GM12875 (cell line): ENCODE measurements at regions not wholly inside any gene's neighbourhood (a gene's known extent, or its start where the extent isn't known, plus 50 kb on each side); places are given as distances from the start of the nearest gene placed in this dataset.

Experiments
- H3K4me3 ChIP-seq: one replicate; pipeline ENCODE4 v1.5.1; 2011; ENCODE audit warnings: low read depth, low read length, control low read depth
- TF ChIP-seq, protein P1 (sequence below): IDR thresholded peaks from 2 replicates; pipeline ENCODE4 v1.5.1; 2011; ENCODE audit warnings: low read depth, mild to moderate bottlenecking, control low read depth, inconsistent platforms, low read length, moderate library complexity, borderline replicate concordance; ENCODE audit not compliant: insufficient read depth

- TF ChIP-seq, protein P1, sequence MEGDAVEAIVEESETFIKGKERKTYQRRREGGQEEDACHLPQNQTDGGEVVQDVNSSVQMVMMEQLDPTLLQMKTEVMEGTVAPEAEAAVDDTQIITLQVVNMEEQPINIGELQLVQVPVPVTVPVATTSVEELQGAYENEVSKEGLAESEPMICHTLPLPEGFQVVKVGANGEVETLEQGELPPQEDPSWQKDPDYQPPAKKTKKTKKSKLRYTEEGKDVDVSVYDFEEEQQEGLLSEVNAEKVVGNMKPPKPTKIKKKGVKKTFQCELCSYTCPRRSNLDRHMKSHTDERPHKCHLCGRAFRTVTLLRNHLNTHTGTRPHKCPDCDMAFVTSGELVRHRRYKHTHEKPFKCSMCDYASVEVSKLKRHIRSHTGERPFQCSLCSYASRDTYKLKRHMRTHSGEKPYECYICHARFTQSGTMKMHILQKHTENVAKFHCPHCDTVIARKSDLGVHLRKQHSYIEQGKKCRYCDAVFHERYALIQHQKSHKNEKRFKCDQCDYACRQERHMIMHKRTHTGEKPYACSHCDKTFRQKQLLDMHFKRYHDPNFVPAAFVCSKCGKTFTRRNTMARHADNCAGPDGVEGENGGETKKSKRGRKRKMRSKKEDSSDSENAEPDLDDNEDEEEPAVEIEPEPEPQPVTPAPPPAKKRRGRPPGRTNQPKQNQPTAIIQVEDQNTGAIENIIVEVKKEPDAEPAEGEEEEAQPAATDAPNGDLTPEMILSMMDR = no peak
- H3K4me3 ChIP-seq = no peak overlapping the region
These were observed 69.5 kb upstream of the RAD23B start for GRCh38 chr9:107213561-107214028.

DNA sequence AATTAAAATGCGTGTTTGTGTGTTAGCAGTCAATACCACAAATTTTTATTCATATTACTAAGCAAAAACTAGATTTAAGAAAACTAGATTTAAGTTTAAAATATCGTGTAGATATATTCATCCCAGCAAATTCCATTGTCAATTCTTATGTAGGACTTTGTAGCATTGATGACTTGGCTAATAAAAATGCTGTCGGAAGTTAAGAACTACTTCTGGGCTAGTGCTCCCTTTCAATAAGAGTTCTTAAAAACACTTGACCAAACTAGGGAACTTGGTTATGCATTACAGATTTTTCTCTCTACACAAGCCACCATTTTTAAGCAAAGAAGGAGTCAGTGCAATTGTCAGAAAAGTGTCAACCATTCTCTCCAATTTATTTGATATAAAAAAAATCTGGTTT, 68.7 kb upstream of the RAD23B start:
- TF ChIP-seq, protein P1 = no peak
- H3K4me3 ChIP-seq = no peak overlapping the region

- TF ChIP-seq, protein P1 = no peak
- no peak overlapping the region for H3K4me3 ChIP-seq
These were observed 68.2 kb upstream of the RAD23B start for GRCh38 chr9:107214915-107215314.

- H3K4me3 ChIP-seq = no peak overlapping the region
- TF ChIP-seq, protein P1 = no peak
These were observed 67.7 kb upstream of the RAD23B start for GRCh38 chr9:107215381-107215780.

DNA sequence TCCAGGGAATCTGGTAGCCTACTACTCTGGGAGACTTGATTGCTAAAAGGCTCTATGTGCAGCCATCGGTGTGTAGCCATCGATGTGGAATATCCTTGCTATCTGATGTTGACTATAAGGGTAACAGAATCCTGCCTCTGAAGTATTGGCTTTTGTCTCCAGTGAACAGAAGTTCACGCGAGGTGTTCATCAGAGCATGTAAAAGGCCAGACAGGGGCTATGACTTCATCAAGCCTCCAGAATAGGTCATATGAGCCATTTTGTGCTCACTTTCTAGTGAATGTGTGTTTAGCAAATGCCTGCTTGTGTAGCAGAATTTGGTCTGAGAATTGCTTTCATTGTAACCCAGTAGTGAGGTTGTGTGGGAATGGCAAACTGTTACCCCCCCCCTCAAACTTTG, 66.8 kb upstream of the RAD23B start:
- TF ChIP-seq, protein P1 = no peak
- no peak overlapping the region for H3K4me3 ChIP-seq

DNA sequence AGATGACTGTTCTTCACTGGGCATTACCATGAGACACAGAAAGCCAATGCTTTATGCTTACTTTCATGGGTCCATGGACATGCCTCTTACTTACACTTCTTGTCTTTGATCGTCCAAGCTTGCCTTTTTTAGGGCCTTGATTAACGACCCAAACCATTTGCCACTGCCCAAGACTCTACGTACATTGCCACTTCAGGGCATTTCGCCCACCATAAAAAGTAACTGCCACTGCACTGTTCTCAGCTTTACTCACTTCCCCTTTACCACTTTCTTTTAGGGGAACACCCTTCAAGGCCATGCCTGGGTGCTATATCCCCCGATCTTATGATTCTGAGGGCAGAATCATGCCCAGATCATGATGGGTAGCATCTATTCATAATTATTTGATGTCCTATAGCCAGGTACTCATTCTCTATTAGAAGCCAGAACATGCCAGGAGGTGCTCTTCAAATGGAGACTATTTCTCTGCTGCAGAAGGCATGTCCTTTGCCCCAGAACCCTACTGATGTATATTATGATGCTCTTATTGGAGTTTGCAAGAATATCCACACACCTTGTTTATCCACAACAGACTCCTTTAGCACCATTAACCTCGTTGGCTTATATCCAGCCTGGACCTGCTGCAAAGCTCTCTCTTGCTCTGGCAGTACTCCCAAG, 64.1 kb upstream of the RAD23B start:
- no peak overlapping the region for H3K4me3 ChIP-seq
- TF ChIP-seq, protein P1 = no peak

DNA sequence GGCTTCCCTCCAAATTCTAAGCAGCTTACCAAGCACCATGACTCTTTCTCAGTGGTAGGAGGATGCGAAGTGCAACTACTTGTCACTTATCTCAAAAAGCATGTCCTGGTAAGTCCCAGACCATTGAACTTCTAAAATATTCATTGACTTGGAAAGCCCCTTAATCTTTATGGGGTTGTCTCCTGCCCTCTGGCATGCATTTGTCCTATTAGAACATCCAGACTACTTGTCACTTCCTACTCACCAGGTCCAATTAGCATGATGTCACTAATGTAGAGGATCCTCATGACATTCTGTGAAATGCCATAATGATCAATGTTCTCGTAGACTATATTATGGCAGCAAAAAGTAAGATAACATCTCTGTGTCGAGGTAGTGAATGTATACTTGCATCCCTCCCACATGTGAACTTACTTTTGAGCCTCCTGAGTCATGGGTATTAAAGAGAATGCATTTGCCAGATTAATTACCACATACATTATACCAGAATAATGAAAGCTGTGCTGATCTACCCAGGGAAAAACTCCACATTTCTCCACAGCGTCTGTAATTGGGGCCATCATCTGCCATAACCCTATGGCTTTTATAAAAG, 63.5 kb upstream of the RAD23B start:
- H3K4me3 ChIP-seq = no peak overlapping the region
- TF ChIP-seq, protein P1 = no peak
